ENCODE measurements at regions not wholly inside any gene's neighbourhood (a gene's known extent, or its start where the extent isn't known, plus 50 kb on each side); places are given as distances from the start of the nearest gene placed in this dataset.

DNA sequence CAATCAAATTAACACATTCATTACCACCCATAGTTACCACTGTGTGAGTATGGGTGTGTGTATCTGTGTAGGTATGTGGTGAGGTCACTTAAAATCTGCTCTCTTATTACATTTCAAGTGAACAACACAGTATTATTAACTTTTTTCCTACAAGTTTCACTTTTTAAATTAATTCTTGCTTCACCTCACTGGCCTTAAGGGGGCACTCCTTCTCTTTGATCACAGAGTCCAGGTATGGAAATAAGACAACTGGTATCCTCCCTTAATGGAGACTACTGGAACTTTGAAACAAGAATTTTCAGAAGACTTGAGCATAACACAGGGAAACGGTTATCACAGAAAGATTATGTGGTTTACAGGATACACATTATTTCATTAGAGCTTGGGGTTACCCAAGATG, 255.8 kb downstream of the ASXL3 start:
- TF ChIP-seq EZH2 (IDR thresholded peaks at IDR 0.05; ENCODE audit: borderline replicate concordance, low read depth, low read length, poor library complexity, severe bottlenecking): no peak
- TF ChIP-seq, protein P1, sequence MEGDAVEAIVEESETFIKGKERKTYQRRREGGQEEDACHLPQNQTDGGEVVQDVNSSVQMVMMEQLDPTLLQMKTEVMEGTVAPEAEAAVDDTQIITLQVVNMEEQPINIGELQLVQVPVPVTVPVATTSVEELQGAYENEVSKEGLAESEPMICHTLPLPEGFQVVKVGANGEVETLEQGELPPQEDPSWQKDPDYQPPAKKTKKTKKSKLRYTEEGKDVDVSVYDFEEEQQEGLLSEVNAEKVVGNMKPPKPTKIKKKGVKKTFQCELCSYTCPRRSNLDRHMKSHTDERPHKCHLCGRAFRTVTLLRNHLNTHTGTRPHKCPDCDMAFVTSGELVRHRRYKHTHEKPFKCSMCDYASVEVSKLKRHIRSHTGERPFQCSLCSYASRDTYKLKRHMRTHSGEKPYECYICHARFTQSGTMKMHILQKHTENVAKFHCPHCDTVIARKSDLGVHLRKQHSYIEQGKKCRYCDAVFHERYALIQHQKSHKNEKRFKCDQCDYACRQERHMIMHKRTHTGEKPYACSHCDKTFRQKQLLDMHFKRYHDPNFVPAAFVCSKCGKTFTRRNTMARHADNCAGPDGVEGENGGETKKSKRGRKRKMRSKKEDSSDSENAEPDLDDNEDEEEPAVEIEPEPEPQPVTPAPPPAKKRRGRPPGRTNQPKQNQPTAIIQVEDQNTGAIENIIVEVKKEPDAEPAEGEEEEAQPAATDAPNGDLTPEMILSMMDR (conservative IDR thresholded peaks at IDR 0.05; ENCODE audit: low read depth, low read length): peak; percentile 55

Measured in A673 (cell line).